ENCODE measurements at regions not wholly inside any gene's neighbourhood (a gene's known extent, or its start where the extent isn't known, plus 50 kb on each side); places are given as distances from the start of the nearest gene placed in this dataset.

- TF ChIP-seq SIN3A (IDR thresholded peaks at IDR 0.05; ENCODE audit: borderline replicate concordance, insufficient read depth, low read length) (no peak), REST (IDR thresholded peaks at IDR 0.05; ENCODE audit: insufficient read depth in 1 of 2, low read depth in 2 of 2, low read length in 2 of 2) (no peak), POLR2AphosphoS5 (IDR thresholded peaks at IDR 0.05; ENCODE audit: low read depth, low read length) (no peak)
These were observed 174.7 kb downstream of the HS3ST3A1 start for GRCh38 chr17:13426991-13427390.
